Right atrium auricular region (tissue), 2 donors: ENCODE measurements at regions not wholly inside any gene's neighbourhood (a gene's known extent, or its start where the extent isn't known, plus 50 kb on each side); places are given as distances from the start of the nearest gene placed in this dataset.
A peak's percentile ranks its signal among the peaks of the same experiment; 100 is the strongest.
"Not testable (repeated sequence)": the region's sequence is repeated elsewhere in the genome, so short reads cannot be mapped to it uniquely, and the experiment has no call there.

Experiments
- DNase-seq: peaks from one replicate; pipeline ENCODE4 v3.0.0-alpha.2; 2019; ENCODE audit warnings: low spot score
- H3K27ac ChIP-seq, 2 donors: fragments of 200-600 bp; sonication (generic); 1 replicate in 1 of 2; 2 replicates in 1 of 2; pipeline ENCODE4 v1.5.1; 2016 to 2019
- H3K27me3 ChIP-seq, 2 donors: fragments of 200-600 bp; sonication (generic); one replicate each; pipeline versions ENCODE4 v1.5.1 to v1.6.0; 2017 to 2019
- H3K36me3 ChIP-seq: fragments of 200-600 bp; sonication (generic); one replicate; pipeline ENCODE4 v1.5.1; 2016
- H3K4me1 ChIP-seq, 2 donors: fragments of 200-600 bp; sonication (generic); one replicate each; pipeline versions ENCODE4 v1.5.1 to v1.6.0; 2017 to 2019
- H3K4me3 ChIP-seq, 2 donors: fragments of 200-600 bp; sonication (generic); 1 replicate in 1 of 2; 2 replicates in 1 of 2; pipeline ENCODE4 v1.5.1; 2017 to 2019; ENCODE audit warnings: mild to moderate bottlenecking in 1 of 2, moderate library complexity in 1 of 2
- H3K9me3 ChIP-seq, 2 donors: fragments of 200-600 bp; sonication (generic); one replicate each; pipeline ENCODE4 v1.5.1; 2019
- TF ChIP-seq, protein P1 (sequence below), 2 donors: fragments of 200-600 bp; sonication (generic); IDR thresholded peaks; one replicate each; pipeline ENCODE4 v1.5.1; 2019; ENCODE audit warnings: antibody characterized with exemption in 2 of 2

DNA sequence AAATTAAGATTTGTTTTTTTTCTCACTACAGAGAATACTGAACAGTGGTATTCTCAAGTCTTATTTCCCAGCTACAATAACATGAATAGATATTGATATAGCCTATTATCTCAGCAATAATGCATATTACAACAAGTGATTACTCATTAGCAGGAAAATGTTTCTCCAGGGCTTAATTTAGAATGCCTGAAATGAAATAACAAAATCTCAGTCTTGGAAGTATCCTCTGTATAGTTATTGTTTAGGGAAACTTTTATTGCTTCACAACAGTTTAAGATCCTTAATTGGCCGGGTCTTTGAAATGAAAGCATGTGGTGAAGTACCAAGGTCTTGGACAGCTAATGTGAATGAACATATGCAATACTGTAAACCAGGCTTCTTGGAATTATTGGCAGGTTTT is 79.1 kb upstream of the ZEB1 start:
- Histone ChIP-seq H3K4me3 (no peak overlapping the region), H3K4me1 (no peaks in the 10 kb centered on the region), H3K27ac (no peak overlapping the region), H3K36me3 (no peaks in the 10 kb centered on the region), H3K27me3 (no peaks in the 10 kb centered on the region), H3K9me3 (peaks cover 0 to 16% of the 10 kb centered on the region in 2 donors)
- DNase-seq, result no peak
- TF ChIP-seq, protein P1, sequence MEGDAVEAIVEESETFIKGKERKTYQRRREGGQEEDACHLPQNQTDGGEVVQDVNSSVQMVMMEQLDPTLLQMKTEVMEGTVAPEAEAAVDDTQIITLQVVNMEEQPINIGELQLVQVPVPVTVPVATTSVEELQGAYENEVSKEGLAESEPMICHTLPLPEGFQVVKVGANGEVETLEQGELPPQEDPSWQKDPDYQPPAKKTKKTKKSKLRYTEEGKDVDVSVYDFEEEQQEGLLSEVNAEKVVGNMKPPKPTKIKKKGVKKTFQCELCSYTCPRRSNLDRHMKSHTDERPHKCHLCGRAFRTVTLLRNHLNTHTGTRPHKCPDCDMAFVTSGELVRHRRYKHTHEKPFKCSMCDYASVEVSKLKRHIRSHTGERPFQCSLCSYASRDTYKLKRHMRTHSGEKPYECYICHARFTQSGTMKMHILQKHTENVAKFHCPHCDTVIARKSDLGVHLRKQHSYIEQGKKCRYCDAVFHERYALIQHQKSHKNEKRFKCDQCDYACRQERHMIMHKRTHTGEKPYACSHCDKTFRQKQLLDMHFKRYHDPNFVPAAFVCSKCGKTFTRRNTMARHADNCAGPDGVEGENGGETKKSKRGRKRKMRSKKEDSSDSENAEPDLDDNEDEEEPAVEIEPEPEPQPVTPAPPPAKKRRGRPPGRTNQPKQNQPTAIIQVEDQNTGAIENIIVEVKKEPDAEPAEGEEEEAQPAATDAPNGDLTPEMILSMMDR (IDR thresholded peaks at IDR 0.05), result no peak

DNA sequence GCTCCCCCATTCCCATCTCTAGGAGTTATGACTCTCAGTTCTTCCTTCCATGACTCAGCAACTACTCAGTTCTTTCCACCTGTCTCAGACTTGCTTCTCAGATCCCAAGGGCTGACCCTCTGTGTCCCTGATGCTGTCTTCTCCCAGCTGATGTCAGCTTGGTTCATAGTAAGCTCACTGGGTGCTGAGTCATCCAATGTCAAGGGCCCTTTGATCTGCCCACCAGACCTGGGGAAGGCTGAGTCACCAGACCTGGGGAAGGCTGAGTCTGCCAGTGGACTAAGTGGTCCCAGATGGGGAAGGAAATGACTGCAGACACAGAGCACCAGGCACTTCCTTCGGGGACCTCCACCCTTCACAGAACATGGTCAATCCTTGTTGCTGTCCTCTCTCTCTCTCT is 76.1 kb upstream of the ZEB1 start:
- H3K4me3 ChIP-seq, result no peak overlapping the region
- TF ChIP-seq, protein P1 (IDR thresholded peaks at IDR 0.05), result no peak
- H3K27me3 ChIP-seq, result no peaks in the 10 kb centered on the region
- H3K36me3 ChIP-seq, result no peaks in the 10 kb centered on the region
- DNase-seq, result no peak
- peaks cover 0 to 11% of the 10 kb centered on the region in 2 donors for H3K9me3 ChIP-seq
- no peaks in the 10 kb centered on the region for H3K4me1 ChIP-seq
- H3K27ac ChIP-seq, result no peak overlapping the region

DNA sequence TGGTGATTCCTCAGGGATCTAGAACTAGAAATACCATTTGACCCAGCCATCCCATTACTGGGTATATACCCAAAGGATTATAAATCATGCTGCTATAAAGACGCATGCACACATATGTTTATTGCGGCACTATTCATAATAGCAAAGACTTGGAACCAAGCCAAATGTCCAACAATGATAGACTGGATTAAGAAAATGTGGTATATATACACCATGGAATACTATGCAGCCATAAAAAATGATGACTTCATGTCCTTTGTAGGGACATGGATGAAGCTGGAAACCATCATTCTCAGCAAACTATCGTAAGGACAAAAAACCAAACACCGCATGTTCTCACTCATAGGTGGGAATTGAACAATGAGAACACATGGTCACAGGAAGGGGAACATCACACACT is 67.9 kb upstream of the ZEB1 start:
- H3K27ac ChIP-seq, H3K4me1 ChIP-seq, H3K27me3 ChIP-seq, H3K36me3 ChIP-seq, DNase-seq, H3K4me3 ChIP-seq: not testable (repeated sequence)
- H3K9me3 ChIP-seq, result peaks cover 0 to 11% of the 10 kb centered on the region in 2 donors

DNA sequence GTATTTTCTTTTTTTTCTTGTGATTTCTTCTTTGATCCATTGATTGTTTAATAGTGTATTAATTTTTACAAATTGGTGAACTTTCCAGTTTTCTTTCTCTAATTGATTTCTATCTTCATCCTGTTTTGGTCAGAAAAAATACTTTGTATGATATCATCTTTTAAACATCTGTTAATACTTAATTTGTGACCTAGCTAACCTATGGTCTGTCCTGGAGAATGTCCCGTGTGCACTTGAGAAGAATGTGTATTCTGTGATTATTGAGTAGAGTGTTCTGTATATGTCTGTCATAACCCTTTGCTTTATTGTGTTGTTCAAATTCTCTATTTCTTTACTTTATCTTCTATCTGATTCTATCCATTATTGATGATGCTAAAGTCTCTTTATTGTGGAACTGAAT is 65.8 kb upstream of the ZEB1 start:
- no peaks in the 10 kb centered on the region for H3K4me1 ChIP-seq
- H3K4me3 ChIP-seq, result no peak overlapping the region
- H3K27me3 ChIP-seq, result no peaks in the 10 kb centered on the region
- peaks cover 0 to under 1% of the 10 kb centered on the region in 2 donors for H3K9me3 ChIP-seq
- TF ChIP-seq, protein P1 (IDR thresholded peaks at IDR 0.05), result no peak
- no peak overlapping the region for H3K27ac ChIP-seq
- no peak for DNase-seq
- H3K36me3 ChIP-seq, result no peaks in the 10 kb centered on the region

DNA sequence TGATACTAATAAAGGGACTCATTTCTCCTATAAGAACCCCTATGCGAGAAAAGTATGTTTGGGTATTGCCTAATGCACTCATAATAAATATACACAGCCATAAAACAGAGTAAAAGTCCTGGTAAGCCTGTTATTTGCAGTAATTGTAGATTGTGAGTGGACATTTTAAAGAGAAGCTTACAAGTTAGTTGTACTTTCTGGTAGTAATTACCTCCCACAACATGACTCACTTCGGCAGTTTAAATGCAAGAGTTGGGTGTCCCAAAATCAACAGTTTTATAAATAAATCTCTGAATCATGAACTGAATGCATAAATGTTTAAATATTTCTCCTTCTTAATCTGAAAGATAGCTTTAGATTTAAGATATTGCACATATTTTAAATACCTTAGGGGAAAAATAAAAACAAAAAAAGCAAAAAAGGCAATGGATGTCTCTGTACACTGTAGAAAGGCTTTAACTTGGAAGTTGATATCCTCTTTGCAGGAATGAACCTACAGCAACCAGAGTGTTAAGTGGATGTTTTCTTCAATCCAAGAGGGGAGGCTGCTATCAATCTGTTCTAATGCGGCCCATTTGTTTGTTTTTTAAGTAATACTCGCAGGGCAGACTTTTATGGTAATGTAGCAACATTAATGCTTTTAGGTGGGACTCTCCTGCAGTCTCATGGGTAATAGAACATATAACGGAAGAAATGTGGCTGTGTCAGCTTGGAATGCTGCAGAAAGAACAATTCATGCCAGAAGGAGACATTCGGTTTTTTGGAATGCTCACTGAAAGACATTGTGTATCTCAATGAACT is 57.3 kb upstream of the ZEB1 start:
- Histone ChIP-seq H3K9me3 (no peaks in the 10 kb centered on the region), H3K4me3 (peak overlapping the region in 1 of 2 donors; percentile 1), H3K27me3 (no peaks in the 10 kb centered on the region), H3K4me1 (peaks cover 0 to 23% of the 10 kb centered on the region in 2 donors), H3K27ac (peak overlapping the region; percentile 4 to 34), H3K36me3 (no peaks in the 10 kb centered on the region)
- DNase-seq, result no peak
- TF ChIP-seq, protein P1 (IDR thresholded peaks at IDR 0.05), result no peak

DNA sequence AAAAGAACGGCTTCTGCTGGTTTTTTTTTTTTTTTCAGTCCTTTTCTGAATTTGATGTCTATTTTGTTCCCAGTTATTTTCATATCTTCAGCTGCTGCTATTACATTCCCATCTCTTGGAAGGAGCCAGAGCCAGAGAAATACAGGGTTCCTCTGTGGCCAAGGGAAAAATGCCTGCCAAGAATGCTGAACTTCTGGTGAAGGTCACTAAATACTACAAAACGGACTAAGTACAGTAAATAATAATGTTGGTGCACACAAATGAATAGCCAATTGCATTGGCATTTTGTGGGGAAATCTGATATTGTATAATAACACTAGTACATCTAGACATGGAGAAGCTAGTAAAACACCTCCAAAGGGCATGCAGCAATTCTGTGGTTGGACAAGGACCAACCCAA is 56.3 kb upstream of the ZEB1 start:
- Histone ChIP-seq H3K4me1 (peaks cover 0 to 23% of the 10 kb centered on the region in 2 donors), H3K27ac (peak overlapping the region; percentile 4 to 34), H3K27me3 (no peaks in the 10 kb centered on the region), H3K9me3 (no peaks in the 10 kb centered on the region), H3K4me3 (no peak overlapping the region), H3K36me3 (no peaks in the 10 kb centered on the region)
- no peak for DNase-seq
- TF ChIP-seq, protein P1 (IDR thresholded peaks at IDR 0.05), result no peak
